Urinary bladder (tissue), 3 donors: ENCODE measurements at regions not wholly inside any gene's neighbourhood (a gene's known extent, or its start where the extent isn't known, plus 50 kb on each side); places are given as distances from the start of the nearest gene placed in this dataset.
"Not testable (repeated sequence)": the region's sequence is repeated elsewhere in the genome, so short reads cannot be mapped to it uniquely, and the experiment has no call there.

Experiments
- DNase-seq: peaks from one replicate; pipeline ENCODE4 v3.0.0-alpha.2; 2015; ENCODE audit errors: extremely low spot score
- H3K27ac ChIP-seq: one replicate; pipeline ENCODE4 v1.5.1; 2013; ENCODE audit warnings: low read depth, mild to moderate bottlenecking, moderate library complexity
- H3K36me3 ChIP-seq: one replicate; pipeline ENCODE4 v1.6.1; 2013; ENCODE audit warnings: mild to moderate bottlenecking, moderate library complexity; ENCODE audit not compliant: insufficient read depth
- H3K4me1 ChIP-seq: one replicate; pipeline ENCODE4 v1.6.1; 2013; ENCODE audit warnings: mild to moderate bottlenecking, moderate library complexity; ENCODE audit not compliant: insufficient read depth
- H3K4me3 ChIP-seq: one replicate; pipeline ENCODE4 v1.5.1; 2013; ENCODE audit warnings: low read depth, low read length
- whole genome bisulfite sequencing: extraction: QIAGEN DNeasy Blood & Tissue Kit; methylation state at CpG from one replicate; pipeline ENCODE4 v1.1.7; 2013; 5-methylcytosine and 5-hydroxymethylcytosine counted together
- donor health status: healthy with polysubstance abuse.
- donor health status: healthy.

DNA sequence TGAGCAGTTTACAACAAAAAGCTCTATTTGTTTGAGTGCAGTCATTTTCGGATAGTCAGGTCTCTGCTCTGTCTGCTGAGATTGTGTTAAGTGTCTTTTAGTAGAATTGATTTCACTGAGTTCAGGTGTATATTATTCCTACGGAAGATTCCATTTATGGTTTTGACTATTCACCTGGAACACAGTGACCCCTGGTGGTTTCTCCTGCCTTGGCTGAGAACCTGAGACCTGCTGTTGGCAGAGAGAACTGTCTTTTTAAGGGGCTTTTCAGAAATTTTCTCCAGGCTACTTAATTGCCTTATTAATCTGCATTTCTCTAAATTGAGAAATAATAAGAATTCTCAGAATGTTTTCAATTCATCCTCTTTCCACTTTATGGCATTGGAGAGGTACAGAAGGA lies 508.0 kb downstream of the TBC1D32 start:
- no peak for DNase-seq
- no peak overlapping the region for H3K27ac ChIP-seq
- H3K4me3 ChIP-seq: no peak overlapping the region
- WGBS: 61% methylated on average over 2 of the region's 2 CpGs
- no peaks in the 10 kb centered on the region for H3K36me3 ChIP-seq
- no peaks in the 10 kb centered on the region for H3K4me1 ChIP-seq

DNA sequence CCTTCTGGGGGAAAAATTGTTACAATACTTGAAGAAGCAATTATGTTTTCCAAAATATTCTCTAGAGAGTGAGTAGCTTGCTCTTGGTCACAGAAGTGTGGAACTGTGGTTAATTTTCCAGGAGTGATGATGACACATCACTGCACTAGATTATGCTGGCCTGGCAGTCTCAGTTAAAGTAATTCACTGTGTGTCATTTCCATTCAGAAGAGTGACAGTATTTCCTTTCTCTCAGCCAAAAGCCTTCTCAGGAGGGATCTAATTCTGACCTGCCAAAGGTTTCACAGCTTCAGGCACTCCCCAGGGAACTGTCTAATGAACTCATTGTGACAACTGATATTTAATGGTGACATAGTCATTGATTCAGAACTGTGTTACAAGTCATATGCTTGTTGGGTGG lies 517.5 kb downstream of the TBC1D32 start:
- no peak for DNase-seq
- Histone ChIP-seq H3K4me1 (no peaks in the 10 kb centered on the region), H3K36me3 (no peaks in the 10 kb centered on the region), H3K27ac (no peak overlapping the region), H3K4me3 (no peak overlapping the region)

DNA sequence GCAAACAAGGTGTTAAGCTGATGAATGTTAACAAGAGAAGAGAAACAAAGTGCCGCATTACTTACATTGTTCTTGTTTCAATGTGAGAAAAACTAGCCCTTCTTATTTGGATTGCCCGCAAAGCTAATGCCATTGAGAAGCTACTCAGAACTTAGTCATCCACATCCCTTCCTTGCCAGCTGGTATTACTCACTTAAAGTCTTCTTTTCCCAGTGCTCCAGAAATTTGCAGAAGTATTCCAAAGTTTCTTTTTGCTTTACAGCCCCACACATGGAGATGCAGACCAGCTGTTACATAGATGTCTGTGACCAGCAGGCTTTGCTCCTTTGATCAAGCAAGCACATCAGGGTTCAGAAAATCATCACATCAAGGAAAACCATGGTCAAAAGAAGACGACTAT lies 529.0 kb downstream of the TBC1D32 start:
- no peak overlapping the region for H3K4me3 ChIP-seq
- no peak for DNase-seq
- WGBS: 50% methylated on average over 3 of the region's 3 CpGs

DNA sequence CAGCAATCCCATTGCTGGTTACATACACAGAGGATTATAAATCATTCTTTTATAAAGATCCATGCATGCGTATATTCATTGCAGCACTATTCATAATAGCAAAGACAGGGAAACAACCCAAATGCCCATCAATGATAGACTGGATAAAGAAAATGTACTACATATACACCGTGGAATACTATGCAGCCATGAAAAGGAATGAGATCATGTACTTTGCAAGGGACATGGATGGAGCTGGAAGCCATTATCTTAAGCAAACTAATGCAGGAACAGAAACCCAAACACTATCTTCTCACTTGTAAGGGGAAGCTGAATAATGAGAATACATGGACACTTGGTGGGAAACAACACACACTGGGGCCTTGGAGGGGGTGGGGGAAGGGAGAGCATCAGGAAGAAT lies 529.7 kb downstream of the TBC1D32 start:
- H3K27ac ChIP-seq: no peak overlapping the region
- WGBS: 94% methylated on average over 2 of the region's 2 CpGs
- no peaks in the 10 kb centered on the region for H3K4me1 ChIP-seq
- no peaks in the 10 kb centered on the region for H3K36me3 ChIP-seq
- H3K4me3 ChIP-seq: no peak overlapping the region
- no peak for DNase-seq

More for the DNA sequence above, 529.0 kb downstream of the TBC1D32 start:
- no peak overlapping the region for H3K27ac ChIP-seq
- no peaks in the 10 kb centered on the region for H3K36me3 ChIP-seq
- H3K4me1 ChIP-seq: no peaks in the 10 kb centered on the region

DNA sequence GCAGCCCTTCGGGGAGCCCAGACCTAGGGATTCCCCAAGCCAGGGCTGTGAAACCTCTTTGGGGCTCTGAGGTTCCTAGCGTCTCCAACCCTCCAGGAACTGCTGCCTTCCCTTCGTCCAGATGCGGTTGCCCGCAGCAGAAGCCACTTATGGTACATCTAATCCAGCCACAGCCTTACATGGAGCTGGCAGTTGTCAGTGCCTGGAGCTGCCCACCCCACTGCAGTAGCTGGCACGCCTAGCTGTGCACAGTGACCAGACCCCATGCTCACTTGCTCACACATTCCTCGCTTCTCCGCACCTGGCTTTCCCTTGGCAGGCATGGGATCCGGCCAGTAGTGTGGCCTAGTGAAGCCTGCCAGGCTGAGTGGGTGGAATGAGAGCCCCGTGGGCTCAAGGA lies 547.6 kb downstream of the TBC1D32 start:
- Histone ChIP-seq H3K36me3 (no peaks in the 10 kb centered on the region), H3K4me3 (no peak overlapping the region), H3K27ac (no peak overlapping the region), H3K4me1 (no peaks in the 10 kb centered on the region)
- no peak for DNase-seq
- 96% methylated on average over 10 of the region's 10 CpGs for WGBS

DNA sequence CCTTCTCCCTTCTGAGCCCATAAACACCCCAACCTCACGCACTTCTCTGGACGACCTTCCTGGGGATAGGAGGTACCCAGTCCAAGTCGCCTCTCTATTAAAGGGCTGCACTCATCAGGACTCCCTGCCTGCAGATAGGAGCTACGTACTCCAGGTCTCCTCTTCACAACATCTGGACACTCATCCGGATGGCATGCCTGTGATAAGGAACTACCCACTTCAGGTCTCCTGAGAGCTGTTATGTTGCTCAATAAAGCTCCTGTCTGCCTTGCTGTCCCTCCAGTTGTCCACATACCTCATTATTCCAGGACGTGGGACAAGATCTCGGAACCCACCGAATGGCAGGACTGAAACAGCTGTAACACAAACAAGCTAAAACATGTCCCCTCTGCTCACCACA lies 548.0 kb downstream of the TBC1D32 start:
- no peak for DNase-seq
- no peak overlapping the region for H3K4me3 ChIP-seq
- H3K4me1 ChIP-seq: no peaks in the 10 kb centered on the region
- 94% methylated on average over 8 of the region's 8 CpGs for WGBS
- H3K27ac ChIP-seq: no peak overlapping the region
- H3K36me3 ChIP-seq: no peaks in the 10 kb centered on the region

DNA sequence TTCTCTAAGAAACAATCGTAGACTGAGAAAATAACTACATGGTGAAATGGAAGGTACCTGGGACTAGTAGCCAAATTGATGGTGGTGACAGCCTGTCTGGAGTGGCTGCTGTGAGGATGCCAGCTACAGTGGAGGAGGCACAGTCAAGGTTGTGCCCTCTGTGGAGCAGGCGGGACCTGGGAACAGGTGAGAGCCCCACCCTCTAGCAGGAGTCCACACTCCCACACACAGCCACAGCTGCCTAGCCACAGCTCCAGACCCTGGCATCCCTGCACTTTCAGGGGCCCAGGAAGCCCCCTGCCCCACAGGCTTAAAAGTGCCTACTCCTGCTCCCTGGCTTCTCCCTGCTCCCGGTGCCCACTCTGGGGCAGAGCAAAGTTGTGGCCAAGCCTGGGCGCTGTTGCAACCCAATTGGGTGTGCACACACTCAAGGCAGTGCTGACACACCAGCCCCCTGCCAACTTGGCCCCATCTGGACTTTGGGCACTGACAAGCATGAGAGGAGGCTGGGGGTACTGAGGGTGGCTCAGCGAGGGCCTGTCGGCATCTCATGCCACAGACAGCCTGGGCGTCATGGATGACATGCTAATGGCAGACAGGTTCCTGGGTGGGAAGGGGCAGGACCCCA lies 548.7 kb downstream of the TBC1D32 start:
- H3K36me3 ChIP-seq: no peaks in the 10 kb centered on the region
- H3K4me3 ChIP-seq: no peak overlapping the region
- H3K27ac ChIP-seq: no peak overlapping the region
- no peak for DNase-seq
- no peaks in the 10 kb centered on the region for H3K4me1 ChIP-seq
- WGBS: 96% methylated on average over 7 of the region's 7 CpGs

DNA sequence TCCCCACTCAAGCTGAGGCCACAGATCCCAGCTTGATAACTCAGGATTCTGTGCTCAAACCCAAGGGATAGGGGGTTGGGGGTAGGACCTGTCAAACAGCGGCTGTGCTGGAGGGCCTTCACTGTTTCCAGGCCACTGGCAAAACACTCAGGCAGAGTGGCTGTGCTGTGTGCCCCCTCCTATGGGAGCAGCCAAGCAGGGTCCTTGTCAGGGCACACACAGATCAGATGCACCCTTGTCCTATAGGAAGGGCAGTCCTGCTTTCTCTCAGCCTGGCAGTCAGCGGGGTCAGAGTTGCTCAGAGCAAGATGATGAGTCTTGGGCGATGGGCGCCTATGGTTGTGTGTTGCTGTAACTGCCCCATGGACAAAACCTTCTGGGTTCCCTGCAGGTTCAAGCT lies 554.8 kb downstream of the TBC1D32 start:
- H3K36me3 ChIP-seq: no peaks in the 10 kb centered on the region

DNA sequence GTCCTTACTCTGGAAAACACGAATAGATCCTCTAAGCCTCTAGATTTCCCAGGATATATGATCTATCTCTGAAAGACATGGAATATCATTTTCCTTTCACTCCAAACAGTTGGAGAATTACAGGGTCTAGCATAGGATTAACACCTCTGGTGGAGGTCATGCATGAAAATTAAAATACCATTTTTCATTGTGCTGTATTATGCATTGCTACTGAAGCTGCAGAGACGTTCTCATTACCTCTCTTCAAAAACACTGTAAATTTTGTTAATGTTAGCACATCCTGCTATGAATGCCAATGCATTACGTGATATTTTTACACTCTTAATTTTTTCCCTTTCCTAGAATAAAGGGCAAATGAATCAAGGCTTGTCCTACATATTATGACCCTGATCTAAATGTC lies 558.6 kb downstream of the TBC1D32 start:
- H3K4me1 ChIP-seq: no peaks in the 10 kb centered on the region
- H3K27ac ChIP-seq: no peak overlapping the region
- H3K36me3 ChIP-seq: no peaks in the 10 kb centered on the region
- H3K4me3 ChIP-seq: no peak overlapping the region
- DNase-seq: no peak
- 75% methylated on average over 3 of the region's 3 CpGs for WGBS

More for the DNA sequence above, 554.8 kb downstream of the TBC1D32 start:
- H3K4me1 ChIP-seq: no peaks in the 10 kb centered on the region
- H3K4me3 ChIP-seq: no peak overlapping the region
- DNase-seq: no peak
- WGBS: 93% methylated on average over 4 of the region's 4 CpGs
- H3K27ac ChIP-seq: no peak overlapping the region

DNA sequence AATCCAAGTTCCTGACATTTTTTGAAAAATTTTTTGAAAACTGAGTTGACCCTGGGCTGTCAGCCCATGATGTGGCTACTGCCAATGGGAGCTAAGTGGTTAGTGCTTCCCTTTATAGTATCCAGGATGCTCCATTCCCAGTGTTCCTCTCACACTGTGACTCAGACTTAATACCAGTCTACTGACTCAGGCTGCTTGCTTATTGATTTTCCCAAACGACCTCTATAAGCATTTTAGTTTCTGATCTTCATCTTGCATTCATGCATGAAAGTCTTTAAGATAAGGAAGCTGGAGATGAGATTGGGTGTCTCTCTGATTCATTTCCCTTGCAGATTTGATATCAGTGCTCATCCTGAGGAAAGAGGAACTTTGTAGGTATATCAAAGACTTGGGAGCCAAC lies 560.0 kb downstream of the TBC1D32 start:
- Histone ChIP-seq H3K27ac (no peak overlapping the region), H3K4me1 (no peaks in the 10 kb centered on the region), H3K36me3 (no peaks in the 10 kb centered on the region), H3K4me3 (no peak overlapping the region)
- DNase-seq: no peak
- WGBS: 61% methylated on average over 1 of the region's 1 CpG

DNA sequence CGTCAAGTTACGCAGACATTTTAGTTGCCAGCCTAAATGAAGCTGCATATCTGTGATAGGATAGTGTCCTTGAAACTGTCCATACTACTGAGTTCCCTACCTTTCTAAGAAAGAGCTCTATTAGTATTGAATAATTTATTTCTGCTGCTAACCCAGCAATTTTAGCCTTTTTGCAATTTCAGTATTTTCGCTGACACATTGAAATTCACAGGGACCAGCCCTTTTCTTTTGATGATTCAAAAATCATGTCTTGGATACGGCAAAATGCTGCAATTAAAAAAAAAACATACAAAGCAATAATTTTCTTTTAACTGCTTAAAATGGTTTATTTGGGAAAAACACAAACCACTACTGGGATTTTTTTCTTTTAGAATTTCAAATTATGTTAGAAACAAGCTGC lies 563.3 kb downstream of the TBC1D32 start:
- WGBS: 92% methylated on average over 4 of the region's 4 CpGs
- H3K27ac ChIP-seq: no peak overlapping the region
- H3K36me3 ChIP-seq: no peaks in the 10 kb centered on the region
- H3K4me1 ChIP-seq: no peaks in the 10 kb centered on the region
- no peak for DNase-seq
- H3K4me3 ChIP-seq: no peak overlapping the region

DNA sequence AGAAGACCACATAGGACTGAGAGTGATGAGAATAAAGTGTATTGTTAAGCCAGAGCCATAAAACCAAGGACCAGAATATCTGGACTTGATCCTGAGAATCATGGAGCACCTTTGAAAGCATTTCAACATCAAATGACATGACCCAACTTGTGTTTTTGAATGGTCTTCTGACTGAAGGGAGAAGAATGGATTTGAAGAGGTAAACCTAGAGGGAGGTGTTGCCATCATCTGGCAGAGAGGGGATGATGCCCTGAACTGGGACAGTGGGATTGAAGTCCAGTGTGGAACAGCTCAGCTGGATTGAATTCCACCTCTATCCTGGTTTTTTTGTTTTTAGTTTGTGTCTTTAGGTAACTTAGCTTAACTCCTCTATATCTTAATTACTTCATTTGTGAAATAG lies 570.0 kb downstream of the TBC1D32 start:
- H3K36me3 ChIP-seq: no peaks in the 10 kb centered on the region
- H3K4me3 ChIP-seq: no peak overlapping the region
- no peak overlapping the region for H3K27ac ChIP-seq
- H3K4me1 ChIP-seq: no peaks in the 10 kb centered on the region
- no peak for DNase-seq

DNA sequence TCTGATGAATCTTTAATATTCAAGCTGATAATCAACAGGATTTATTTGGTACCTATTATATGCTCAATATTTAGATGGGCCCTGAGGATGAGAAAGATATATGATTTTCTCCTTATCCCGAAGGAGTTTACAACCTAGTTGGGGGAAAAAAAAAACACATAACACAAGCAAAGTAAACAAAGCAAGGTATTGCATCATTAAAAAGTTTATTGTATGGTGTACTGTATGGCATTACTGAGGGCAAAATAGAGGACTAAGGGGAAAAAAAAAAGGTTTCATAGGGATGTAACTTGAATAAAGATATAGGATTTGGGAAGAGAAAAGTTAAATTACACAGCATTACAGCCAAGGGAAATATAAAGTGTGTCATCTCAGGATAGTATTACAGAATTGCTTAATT lies 574.7 kb downstream of the TBC1D32 start:
- no peak overlapping the region for H3K4me3 ChIP-seq
- no peak for DNase-seq
- WGBS: 72% methylated on average over 1 of the region's 1 CpG

DNA sequence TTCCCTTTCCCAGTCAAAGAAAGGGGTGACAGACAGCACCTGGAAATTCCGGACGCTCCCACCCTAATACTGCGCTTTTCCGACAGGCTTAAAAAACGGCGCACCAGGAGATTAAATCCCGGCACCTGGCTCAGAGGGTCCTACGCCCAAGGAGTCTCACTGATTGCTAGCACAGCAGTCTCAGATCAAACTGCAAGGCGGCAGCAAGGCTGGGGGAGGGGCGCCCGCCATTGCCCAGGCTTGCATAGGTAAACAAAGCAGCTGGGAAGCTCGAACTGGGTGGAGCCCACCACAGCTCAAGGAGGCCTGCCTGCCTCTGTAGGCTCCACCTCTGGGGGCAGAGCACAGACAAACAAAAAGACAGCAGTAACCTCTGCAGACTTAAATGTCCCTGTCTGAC lies 585.7 kb downstream of the TBC1D32 start:
- 66% methylated on average over 12 of the region's 12 CpGs for WGBS
- H3K27ac ChIP-seq, DNase-seq, H3K36me3 ChIP-seq, H3K4me3 ChIP-seq, H3K4me1 ChIP-seq: not testable (repeated sequence)

More for the DNA sequence above, 574.7 kb downstream of the TBC1D32 start:
- Histone ChIP-seq H3K4me1 (no peaks in the 10 kb centered on the region), H3K27ac (no peak overlapping the region), H3K36me3 (no peaks in the 10 kb centered on the region)

DNA sequence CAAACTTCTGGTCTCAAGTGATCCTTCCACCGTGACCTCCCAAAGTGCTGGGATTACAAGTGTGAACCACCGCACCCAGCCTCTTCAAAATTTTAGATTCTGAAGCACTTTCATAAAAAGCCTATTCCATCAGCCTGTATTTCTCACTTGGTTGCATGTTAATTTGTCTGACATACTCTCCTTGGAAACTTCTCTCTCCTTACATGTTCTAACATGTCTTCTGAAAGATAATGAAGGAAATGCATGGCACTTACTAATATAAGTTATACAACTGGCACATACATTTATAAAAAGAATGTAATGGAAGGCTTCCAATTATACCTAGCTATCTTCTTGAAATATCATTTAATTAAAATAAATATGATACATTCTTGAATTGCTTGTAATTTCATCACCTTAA lies 597.5 kb downstream of the TBC1D32 start:
- WGBS: over 99% methylated on average over 2 of the region's 2 CpGs
- no peak overlapping the region for H3K27ac ChIP-seq
- DNase-seq: no peak
- no peaks in the 10 kb centered on the region for H3K4me1 ChIP-seq
- H3K36me3 ChIP-seq: no peaks in the 10 kb centered on the region
- no peak overlapping the region for H3K4me3 ChIP-seq
